ENCODE measurements at regions not wholly inside any gene's neighbourhood (a gene's known extent, or its start where the extent isn't known, plus 50 kb on each side); places are given as distances from the start of the nearest gene placed in this dataset.

- ChIA-PET CTCF (ENCODE audit: low intra/inter-chr PET ratio) (no interaction called here), POLR2A (no interaction called here)
- H2AFZ ChIP-seq (ENCODE audit: low read depth, low read length): no peak overlapping the region
- H3K9ac ChIP-seq (ENCODE audit: insufficient read depth in 1 of 2, low read depth in 2 of 2, low read length in 2 of 2): no peak overlapping the region
- in situ Hi-C loops (cut with MboI): no loop called here
- no peaks in the 10 kb centered on the region for H3K36me3 ChIP-seq (ENCODE audit: control insufficient read depth, insufficient read depth, low read length)
- H3K4me2 ChIP-seq (ENCODE audit: insufficient read depth, low read length): no peak overlapping the region
- no peak for TF ChIP-seq CC2D1A (IDR thresholded peaks at IDR 0.05)
- no peak for TF ChIP-seq CBX8 (IDR thresholded peaks at IDR 0.05; ENCODE audit: borderline replicate concordance, extremely low read depth, low read depth, low read length, poor library complexity, severe bottlenecking)
- TF ChIP-seq MTA2 (IDR thresholded peaks at IDR 0.05; ENCODE audit: low read depth): no peak
- no peak for TF ChIP-seq HMG20A (CRISPR knock-in tag; conservative IDR thresholded peaks at IDR 0.05)
- no peak for TF ChIP-seq PTRF (tag; IDR thresholded peaks at IDR 0.05)
- no peak for TF ChIP-seq MCM2 (IDR thresholded peaks at IDR 0.05; ENCODE audit: low read depth)
- TF ChIP-seq ZFX (CRISPR knock-in tag; IDR thresholded peaks at IDR 0.05): no peak
- TF ChIP-seq GABPA (tag; conservative IDR thresholded peaks at IDR 0.05; ENCODE audit: low read depth): no peak
- no peak for TF ChIP-seq NONO (IDR thresholded peaks at IDR 0.05; ENCODE audit: low read depth in 2 of 2, low read length in 1 of 2)
- no peak for TF ChIP-seq TEAD4 (IDR thresholded peaks at IDR 0.05; ENCODE audit: low read length)
- no peak for TF ChIP-seq TEAD4 (CRISPR knock-in tag; IDR thresholded peaks at IDR 0.05; ENCODE audit: borderline replicate concordance)
- TF ChIP-seq MTA1 (IDR thresholded peaks at IDR 0.05; ENCODE audit: borderline replicate concordance): no peak
- no peak for TF ChIP-seq ATF7 (IDR thresholded peaks at IDR 0.05)
- TF ChIP-seq, protein P1, sequence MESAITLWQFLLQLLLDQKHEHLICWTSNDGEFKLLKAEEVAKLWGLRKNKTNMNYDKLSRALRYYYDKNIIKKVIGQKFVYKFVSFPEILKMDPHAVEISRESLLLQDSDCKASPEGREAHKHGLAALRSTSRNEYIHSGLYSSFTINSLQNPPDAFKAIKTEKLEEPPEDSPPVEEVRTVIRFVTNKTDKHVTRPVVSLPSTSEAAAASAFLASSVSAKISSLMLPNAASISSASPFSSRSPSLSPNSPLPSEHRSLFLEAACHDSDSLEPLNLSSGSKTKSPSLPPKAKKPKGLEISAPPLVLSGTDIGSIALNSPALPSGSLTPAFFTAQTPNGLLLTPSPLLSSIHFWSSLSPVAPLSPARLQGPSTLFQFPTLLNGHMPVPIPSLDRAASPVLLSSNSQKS (CRISPR knock-in tag; IDR thresholded peaks at IDR 0.05): no peak
- no peak for TF ChIP-seq SMAD2 (IDR thresholded peaks at IDR 0.05; ENCODE audit: low read depth, low read length)
- no peak for TF ChIP-seq ZNF253 (CRISPR knock-in tag; conservative IDR thresholded peaks at IDR 0.05)
- TF ChIP-seq ZNF354B (CRISPR knock-in tag; IDR thresholded peaks at IDR 0.05): no peak
- no peak for TF ChIP-seq ZBTB12 (CRISPR knock-in tag; IDR thresholded peaks at IDR 0.05)
- no peak for TF ChIP-seq ZNF274 (IDR thresholded peaks at IDR 0.05; ENCODE audit: borderline replicate concordance, low read depth, low read length)
- no peak for TF ChIP-seq DPF2 (IDR thresholded peaks at IDR 0.05)
- H3K9me3 ChIP-seq (replicated peaks; ENCODE audit: control insufficient read depth, insufficient read depth, low read depth, low read length): no peaks in the 10 kb centered on the region
- WGBS (ENCODE audit: insufficient coverage, low coverage, missing lambda C conversion rate): 0% methylated on average over 3 of the region's 3 CpGs
- intact Hi-C loops (cut with micrococcal nuclease): no loop called here
- H3K27ac ChIP-seq (ENCODE audit: extremely low read depth, low read depth, low read length): no peak overlapping the region
- no peak overlapping the region for H3K4me3 ChIP-seq
- H4K20me1 ChIP-seq (replicated peaks; ENCODE audit: control insufficient read depth, insufficient read depth, low read length): no peaks in the 10 kb centered on the region
- no peaks in the 10 kb centered on the region for H3K79me2 ChIP-seq (ENCODE audit: control insufficient read depth, insufficient read depth, low read length)
- DNase-seq (ENCODE audit: extremely low read depth in 1 of 4, low spot score in 3 of 4) (no peak), FAIRE-seq (no peak), ATAC-seq (no peak)
- H3K27me3 ChIP-seq (ENCODE audit: control insufficient read depth in 2 of 2, insufficient read depth in 2 of 2, low read length in 2 of 2): no peaks in the 10 kb centered on the region
- H3K4me1 ChIP-seq (replicated peaks in 1 of 2; ENCODE audit: control insufficient read depth in 2 of 2, insufficient read depth in 2 of 2, low read length in 2 of 2): no peaks in the 10 kb centered on the region
- H3K9me1 ChIP-seq (ENCODE audit: control insufficient read depth, insufficient read depth, low read length): no peaks in the 10 kb centered on the region
- BruUV-seq (replicated peaks): no TSS peak
Observed at GRCh38 chr12:85673921-85674420, 162.2 kb downstream of the RASSF9 start.

All from K562 (cell line).